ENCODE measurements at regions not wholly inside any gene's neighbourhood (a gene's known extent, or its start where the extent isn't known, plus 50 kb on each side); places are given as distances from the start of the nearest gene placed in this dataset.

GRCh38 chr4:4759232-4759631 is 100.2 kb upstream of the MSX1 start (continued):
- no peak for TF ChIP-seq ZNF207 (IDR thresholded peaks at IDR 0.05; ENCODE audit: borderline replicate concordance)

DNA sequence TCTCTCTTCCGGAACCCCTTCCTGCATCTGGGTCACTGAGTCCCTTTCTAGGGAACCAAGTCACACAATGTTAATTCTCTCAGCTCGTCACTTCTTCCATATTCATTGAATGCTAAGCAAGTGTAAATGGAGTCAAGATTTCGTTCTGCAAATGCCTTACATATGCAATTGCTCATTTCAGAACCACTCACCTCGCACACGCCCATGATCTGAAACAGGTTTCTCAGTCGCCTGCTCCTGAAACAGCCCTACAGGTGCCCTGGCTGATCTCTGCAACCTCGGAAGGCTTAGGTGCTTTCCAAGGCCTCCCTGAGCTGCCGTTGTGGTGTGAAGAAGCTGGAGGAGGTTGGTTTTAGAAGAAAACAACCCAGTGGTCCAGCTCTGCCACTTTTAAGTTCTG is 100.8 kb upstream of the MSX1 start:
- Histone ChIP-seq H3K4me3 (no peak overlapping the region), H2AFZ (ENCODE audit: control insufficient read depth, low read depth, low read length) (no peak overlapping the region), H3K9ac (ENCODE audit: control insufficient read depth, insufficient read depth, low read length) (no peak overlapping the region), H3K4me1 (ENCODE audit: control insufficient read depth, insufficient read depth, low read length) (peaks cover 33% of the 10 kb centered on the region), H4K20me1 (ENCODE audit: control insufficient read depth, insufficient read depth) (no peaks in the 10 kb centered on the region), H3K27ac (ENCODE audit: control insufficient read depth, insufficient read depth) (no peak overlapping the region), H3K9me3 (replicated peaks; ENCODE audit: control insufficient read depth, insufficient read depth, low read length) (no peaks in the 10 kb centered on the region), H3K4me2 (ENCODE audit: control insufficient read depth, insufficient read depth) (peak overlapping the region; percentile 53), H3K36me3 (ENCODE audit: control insufficient read depth in 2 of 2, insufficient read depth in 2 of 2, low read length in 1 of 2) (no peaks in the 10 kb centered on the region), H3K27me3 (replicated peaks in 1 of 2; ENCODE audit: control insufficient read depth in 2 of 2, insufficient read depth in 2 of 2, low read length in 1 of 2) (no peaks in the 10 kb centered on the region), H3K79me2 (ENCODE audit: control insufficient read depth, insufficient read depth, low read length) (no peaks in the 10 kb centered on the region)
- in situ Hi-C loops (cut with MboI) (no loop called here), intact Hi-C loops (cut with micrococcal nuclease; ENCODE audit: unreplicated experiment) (loop anchor here (1.0 kb wide), 1 partner anchor 69 kb away; no protein-coding TSS in a partner anchor)
- ChIA-PET POLR2A (interaction anchor here (1.3 kb wide), 1 partner anchor 267 kb away, joined by 3 read pairs; no protein-coding TSS in a partner anchor), SMC1A (ENCODE audit: uncharacterized antibody, unreplicated experiment) (interaction anchor here (1.0 kb wide), 1 partner anchor 269 kb away, joined by 3 read pairs; no protein-coding TSS in a partner anchor), RAD21 (ENCODE audit: unreplicated experiment) (no interaction called here), CTCF (interaction anchor here (0.8 to 1.0 kb wide), 2 partner anchors 214 to 240 kb away, joined by 3 read pairs; no protein-coding TSS in a partner anchor)
- 13% methylated on average over 8 of the region's 8 CpGs for WGBS (ENCODE audit: insufficient coverage, insufficient replicate concordance, low lambda C conversion rate, missing lambda C conversion rate)
- ATAC-seq (peak; percentile 49), DNase-seq (ENCODE audit: low read depth, low spot score) (peak; percentile 38), FAIRE-seq (no peak)
- BruUV-seq (replicated peaks): no TSS peak
- TF ChIP-seq JUNB (IDR thresholded peaks at IDR 0.05) (peak; percentile 64), DPF2 (IDR thresholded peaks at IDR 0.05) (no peak), IKZF2 (IDR thresholded peaks at IDR 0.05) (0 out of 4 replicates have a peak, but pooled peaks of 1 of the 2 experiments have one; percentile 12), POLR2A (IDR thresholded peaks at IDR 0.05; ENCODE audit: low read depth, low read length) (no peak), HDAC6 (IDR thresholded peaks at IDR 0.05; ENCODE audit: unreplicated experiment) (no peak), TCF12 (IDR thresholded peaks at IDR 0.05; ENCODE audit: low read depth, low read length) (peak; percentile 60; the same call in 1 of the 2 replicates), NR2F1 (conservative IDR thresholded peaks at IDR 0.05) (peak; percentile 46; the same call in 1 of the 2 replicates), ZSCAN29 (IDR thresholded peaks at IDR 0.05) (no peak), IRF4 (IDR thresholded peaks at IDR 0.05; ENCODE audit: low read depth, low read length) (0 out of 2 replicates have a peak, but pooled peaks have one; percentile 37), RAD51 (IDR thresholded peaks at IDR 0.05) (no peak), BHLHE40 (IDR thresholded peaks at IDR 0.05; ENCODE audit: borderline replicate concordance in 1 of 2, low read depth in 2 of 2, low read length in 1 of 2) (peak in 1 of 2 experiments; percentile 32; a peak in 1 of 4 replicates), NR2C1 (IDR thresholded peaks at IDR 0.05) (no peak), ZNF384 (IDR thresholded peaks at IDR 0.05; ENCODE audit: borderline replicate concordance, low read depth, low read length) (no peak), YBX1 (IDR thresholded peaks at IDR 0.05) (no peak), MEF2A (IDR thresholded peaks at IDR 0.05; ENCODE audit: insufficient read depth, low read depth, low read length) (no peak), MYC (IDR thresholded peaks at IDR 0.05; ENCODE audit: insufficient read depth, insufficient read length, insufficient replicate concordance, low read length, severe bottlenecking) (no peak), FOS (IDR thresholded peaks at IDR 0.05; ENCODE audit: borderline replicate concordance, extremely low read depth, insufficient read length) (no peak), ASH2L (IDR thresholded peaks at IDR 0.05; ENCODE audit: borderline replicate concordance, low read depth) (no peak), SMARCA5 (IDR thresholded peaks at IDR 0.05) (no peak), POLR2AphosphoS2 (IDR thresholded peaks at IDR 0.05; ENCODE audit: low read depth, low read length) (no peak), SUZ12 (IDR thresholded peaks at IDR 0.05; ENCODE audit: unreplicated experiment) (no peak), RB1 (IDR thresholded peaks at IDR 0.05; ENCODE audit: borderline replicate concordance) (no peak), TAF1 (IDR thresholded peaks at IDR 0.05; ENCODE audit: borderline replicate concordance, low read depth, low read length) (no peak), NFYB (IDR thresholded peaks at IDR 0.05; ENCODE audit: insufficient read depth, low read depth, low read length) (no peak), IKZF1 (conservative IDR thresholded peaks at IDR 0.05) (no peak)

All from GM12878 (cell line).